ENCODE measurements at regions not wholly inside any gene's neighbourhood (a gene's known extent, or its start where the extent isn't known, plus 50 kb on each side); places are given as distances from the start of the nearest gene placed in this dataset.

GRCh38 chr10:78526347-78526746, 492.7 kb downstream of the RPS24 start:
- TF ChIP-seq POLR2AphosphoS5 (IDR thresholded peaks at IDR 0.05; ENCODE audit: borderline replicate concordance, low read depth, low read length) (no peak), EZH2 (IDR thresholded peaks at IDR 0.05) (no peak)

Data from SK-N-MC (cell line).